Neutrophil (primary cell): ENCODE measurements at regions not wholly inside any gene's neighbourhood (a gene's known extent, or its start where the extent isn't known, plus 50 kb on each side); places are given as distances from the start of the nearest gene placed in this dataset.
"Not testable (repeated sequence)": the region's sequence is repeated elsewhere in the genome, so short reads cannot be mapped to it uniquely, and the experiment has no call there.

Experiments used
- H3K27ac ChIP-seq: fragments of 200-600 bp; sonication (generic); 2 replicates; pipeline ENCODE4 v1.5.1; 2016; ENCODE audit warnings: mild to moderate bottlenecking, moderate library complexity
- H3K27me3 ChIP-seq: fragments of 200-600 bp; sonication (generic); 2 replicates; pipeline ENCODE4 v1.6.0; 2016; ENCODE audit warnings: mild to moderate bottlenecking
- H3K36me3 ChIP-seq: fragments of 200-600 bp; sonication (generic); 2 replicates; pipeline ENCODE4 v1.5.1; 2017
- H3K4me1 ChIP-seq, 2 experiments: fragments of 200-600 bp in 1 of 2; sonication (generic) in 1 of 2; 1 replicate in 1 of 2; 2 replicates in 1 of 2; pipeline versions ENCODE4 v1.5.1 to v1.6.1; 2013 to 2016; ENCODE audit warnings: low read depth in 1 of 2, low read length in 1 of 2, mild to moderate bottlenecking in 1 of 2, moderate library complexity in 1 of 2; ENCODE audit not compliant: control insufficient read depth in 1 of 2, insufficient read depth in 1 of 2
- H3K4me3 ChIP-seq, 2 experiments: fragments of 200-600 bp in 1 of 2; sonication (generic) in 1 of 2; 1 replicate in 1 of 2; 2 replicates in 1 of 2; pipeline ENCODE4 v1.5.1; 2013 to 2016; ENCODE audit warnings: low read depth in 1 of 2, low read length in 1 of 2, mild to moderate bottlenecking in 1 of 2, moderate library complexity in 1 of 2
- H3K9me3 ChIP-seq: fragments of 200-600 bp; sonication (generic); 2 replicates; pipeline ENCODE4 v1.5.1; 2016
- TF ChIP-seq, protein P1 (sequence below): fragments of 200-600 bp; sonication (generic); IDR thresholded peaks from 2 replicates; pipeline ENCODE4 v1.5.1; 2016; ENCODE audit warnings: antibody characterized with exemption

DNA sequence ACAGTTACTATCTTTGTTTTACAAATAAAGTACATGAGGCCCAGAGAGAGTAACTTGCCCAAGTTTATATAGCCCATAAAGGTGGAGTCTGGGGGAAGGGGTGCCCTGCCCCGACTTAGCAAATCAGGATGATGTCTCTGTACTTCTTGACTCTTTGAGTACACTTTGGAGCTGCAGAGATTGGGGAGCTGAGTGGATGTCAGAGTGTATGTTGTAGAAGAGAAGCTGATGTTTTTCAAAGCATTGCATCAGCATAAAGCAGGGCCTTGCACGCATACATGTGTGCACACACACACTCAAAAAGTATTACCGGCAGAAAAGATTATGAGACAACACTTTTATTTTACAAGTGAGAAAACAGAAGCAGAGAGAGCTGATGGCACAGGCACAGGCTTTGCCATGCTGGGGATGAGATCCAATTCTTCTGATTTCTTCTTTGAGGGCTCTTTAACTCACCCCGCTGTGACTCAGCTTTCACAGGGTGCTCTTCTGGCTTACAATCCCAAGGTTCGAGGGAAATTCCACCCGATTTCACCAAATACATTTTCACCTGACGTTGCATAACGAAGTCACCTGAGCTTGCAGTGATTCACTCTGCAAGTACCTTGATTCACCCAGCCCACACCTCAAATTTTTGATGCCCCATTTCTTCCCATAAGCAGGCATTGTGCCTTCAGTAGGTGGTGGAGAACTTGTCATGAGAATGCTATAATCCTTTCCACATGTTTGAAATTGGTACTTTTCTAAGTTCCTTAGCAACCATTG, 292.8 kb upstream of the BOD1L1 start:
- Histone ChIP-seq H3K27ac (no peak overlapping the region), H3K4me3 (no peak overlapping the region), H3K4me1 (no peaks in the 10 kb centered on the region), H3K36me3 (no peaks in the 10 kb centered on the region), H3K9me3 (no peaks in the 10 kb centered on the region), H3K27me3 (peaks cover 3% of the 10 kb centered on the region)
- TF ChIP-seq, protein P1, sequence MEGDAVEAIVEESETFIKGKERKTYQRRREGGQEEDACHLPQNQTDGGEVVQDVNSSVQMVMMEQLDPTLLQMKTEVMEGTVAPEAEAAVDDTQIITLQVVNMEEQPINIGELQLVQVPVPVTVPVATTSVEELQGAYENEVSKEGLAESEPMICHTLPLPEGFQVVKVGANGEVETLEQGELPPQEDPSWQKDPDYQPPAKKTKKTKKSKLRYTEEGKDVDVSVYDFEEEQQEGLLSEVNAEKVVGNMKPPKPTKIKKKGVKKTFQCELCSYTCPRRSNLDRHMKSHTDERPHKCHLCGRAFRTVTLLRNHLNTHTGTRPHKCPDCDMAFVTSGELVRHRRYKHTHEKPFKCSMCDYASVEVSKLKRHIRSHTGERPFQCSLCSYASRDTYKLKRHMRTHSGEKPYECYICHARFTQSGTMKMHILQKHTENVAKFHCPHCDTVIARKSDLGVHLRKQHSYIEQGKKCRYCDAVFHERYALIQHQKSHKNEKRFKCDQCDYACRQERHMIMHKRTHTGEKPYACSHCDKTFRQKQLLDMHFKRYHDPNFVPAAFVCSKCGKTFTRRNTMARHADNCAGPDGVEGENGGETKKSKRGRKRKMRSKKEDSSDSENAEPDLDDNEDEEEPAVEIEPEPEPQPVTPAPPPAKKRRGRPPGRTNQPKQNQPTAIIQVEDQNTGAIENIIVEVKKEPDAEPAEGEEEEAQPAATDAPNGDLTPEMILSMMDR: no peak

DNA sequence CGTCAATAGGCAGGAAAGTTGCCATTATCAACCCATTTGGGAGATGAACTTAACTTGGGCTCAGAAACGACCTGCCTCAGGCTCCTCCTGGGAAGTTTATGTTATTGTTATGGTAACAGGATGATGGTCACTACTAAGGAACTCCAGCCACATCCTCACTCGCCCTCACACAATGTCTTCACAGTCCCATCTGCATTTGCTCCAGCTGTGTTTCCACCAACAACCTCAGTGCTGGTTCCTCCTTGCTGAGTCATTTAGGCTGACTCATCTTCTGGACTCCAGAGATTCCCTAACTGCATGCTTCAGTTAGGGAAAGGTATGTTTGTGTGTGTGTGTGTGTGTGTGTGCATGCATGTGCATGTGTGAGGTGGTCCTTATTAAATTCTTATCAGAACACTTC, 293.4 kb upstream of the BOD1L1 start:
- TF ChIP-seq, protein P1: no peak
- Histone ChIP-seq H3K27me3 (no peaks in the 10 kb centered on the region), H3K9me3 (no peaks in the 10 kb centered on the region), H3K4me1 (no peaks in the 10 kb centered on the region), H3K27ac (no peak overlapping the region), H3K36me3 (no peaks in the 10 kb centered on the region), H3K4me3 (no peak overlapping the region)

DNA sequence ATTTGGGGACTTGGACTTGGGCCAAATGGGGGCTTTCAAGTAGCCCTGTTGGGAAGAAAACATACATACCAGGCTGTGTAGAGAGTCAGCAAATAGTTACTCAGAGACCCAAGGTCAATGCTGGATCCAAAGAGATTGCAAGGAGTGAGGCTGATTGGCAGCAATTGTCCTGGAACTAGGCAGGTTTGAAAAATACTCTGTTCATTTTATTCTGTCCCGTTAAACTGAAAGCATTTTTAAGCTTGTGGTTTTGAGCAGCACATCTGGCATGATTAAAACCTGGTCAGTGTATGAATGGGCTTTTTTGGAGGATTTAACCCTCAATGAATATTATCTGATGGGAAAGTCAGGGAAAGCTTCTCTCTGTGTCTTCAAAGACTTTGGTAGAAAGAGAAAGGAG, 294.3 kb upstream of the BOD1L1 start:
- H3K27ac ChIP-seq: no peak overlapping the region
- TF ChIP-seq, protein P1: no peak
- H3K4me1 ChIP-seq: no peaks in the 10 kb centered on the region
- H3K36me3 ChIP-seq: no peaks in the 10 kb centered on the region
- no peaks in the 10 kb centered on the region for H3K9me3 ChIP-seq
- H3K4me3 ChIP-seq: no peak overlapping the region
- no peaks in the 10 kb centered on the region for H3K27me3 ChIP-seq

DNA sequence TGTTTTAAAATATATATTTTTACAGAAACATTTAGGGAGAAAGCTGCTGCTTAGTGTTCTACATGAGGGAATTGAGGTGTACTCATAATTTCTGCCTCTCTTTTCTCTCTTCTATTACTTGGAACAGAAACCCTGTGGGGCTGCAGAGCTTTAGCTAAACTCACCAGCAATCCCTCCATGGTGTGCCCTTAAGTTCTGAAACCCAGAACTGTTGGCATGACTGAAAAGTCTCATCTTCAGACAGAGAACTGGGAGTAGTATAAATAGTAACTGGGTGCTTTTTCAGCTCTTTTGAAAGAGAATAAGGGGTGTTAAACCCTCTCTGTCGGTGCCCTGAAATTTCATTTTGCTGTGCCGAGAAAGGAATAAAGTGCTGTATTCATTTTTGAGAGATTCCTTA, 294.9 kb upstream of the BOD1L1 start:
- no peak overlapping the region for H3K4me3 ChIP-seq
- no peaks in the 10 kb centered on the region for H3K27me3 ChIP-seq
- no peaks in the 10 kb centered on the region for H3K36me3 ChIP-seq
- H3K27ac ChIP-seq: no peak overlapping the region
- TF ChIP-seq, protein P1: no peak
- no peaks in the 10 kb centered on the region for H3K4me1 ChIP-seq
- H3K9me3 ChIP-seq: no peaks in the 10 kb centered on the region

DNA sequence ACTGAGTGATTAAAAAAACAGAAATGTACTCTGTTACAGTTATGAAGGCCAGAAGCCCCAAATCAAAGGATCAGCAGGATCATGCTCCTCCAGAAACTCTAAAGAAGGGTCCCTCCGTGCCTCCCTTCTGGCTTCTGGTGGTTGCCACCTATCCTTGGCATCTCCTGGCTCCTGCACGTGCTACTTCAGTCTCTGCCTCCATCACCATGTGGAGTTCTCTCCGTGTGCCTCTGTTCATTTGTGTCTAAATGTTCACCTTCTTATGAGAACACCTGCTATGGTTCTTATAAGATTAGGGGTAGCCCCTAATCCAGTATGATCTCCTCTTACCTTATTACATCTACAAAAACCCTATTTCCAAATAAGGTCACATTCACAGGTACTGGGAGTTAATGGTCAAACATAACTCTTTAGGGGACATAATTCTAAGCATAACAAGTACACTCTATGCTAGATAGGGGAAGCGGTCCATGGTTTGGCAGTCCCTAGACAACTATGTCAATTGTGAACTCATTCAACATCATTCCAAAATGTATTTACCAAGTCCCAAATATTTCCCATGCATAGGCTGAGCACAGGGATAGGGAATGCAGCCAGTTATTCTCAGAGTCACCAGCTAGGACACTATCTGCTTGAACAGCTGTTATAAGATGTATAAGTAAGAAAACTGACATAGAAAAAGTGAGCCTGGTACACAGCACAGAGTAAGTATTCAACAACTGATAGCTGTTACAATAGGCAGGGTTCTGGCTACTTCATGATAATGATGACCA, 295.5 kb upstream of the BOD1L1 start:
- H3K27ac ChIP-seq: no peak overlapping the region
- TF ChIP-seq, protein P1: no peak

DNA sequence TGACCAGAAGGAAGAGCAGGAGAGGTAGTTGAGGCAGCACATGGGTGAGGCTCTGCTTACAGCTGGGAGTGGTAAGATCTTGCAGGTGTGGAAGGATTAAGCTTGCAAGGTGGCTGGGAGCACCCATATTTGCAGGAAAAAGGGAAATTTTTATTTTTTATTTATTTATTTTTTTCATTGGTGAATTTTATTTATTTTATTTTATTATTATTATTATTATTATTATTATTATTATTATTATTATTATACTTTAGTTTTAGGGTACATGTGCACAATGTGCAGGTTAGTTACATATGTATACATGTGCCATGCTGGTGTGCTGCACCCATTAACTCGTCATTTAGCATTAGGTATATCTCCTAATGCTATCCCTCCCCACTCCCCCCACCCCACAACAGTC, 297.4 kb upstream of the BOD1L1 start:
- H3K36me3 ChIP-seq, H3K27ac ChIP-seq, H3K4me3 ChIP-seq, H3K9me3 ChIP-seq, H3K27me3 ChIP-seq, H3K4me1 ChIP-seq: not testable (repeated sequence)

More for the DNA sequence above, 295.5 kb upstream of the BOD1L1 start:
- Histone ChIP-seq H3K4me3 (no peak overlapping the region), H3K9me3 (no peaks in the 10 kb centered on the region), H3K36me3 (no peaks in the 10 kb centered on the region), H3K4me1 (no peaks in the 10 kb centered on the region), H3K27me3 (no peaks in the 10 kb centered on the region)
